Fibroblast of villous mesenchyme (primary cell): ENCODE measurements at regions not wholly inside any gene's neighbourhood (a gene's known extent, or its start where the extent isn't known, plus 50 kb on each side); places are given as distances from the start of the nearest gene placed in this dataset.
A peak's percentile ranks its signal among the peaks of the same experiment; 100 is the strongest.
"Not testable (repeated sequence)": the region's sequence is repeated elsewhere in the genome, so short reads cannot be mapped to it uniquely, and the experiment has no call there.

Experiments used
- DNase-seq: peaks from one replicate; pipeline ENCODE4 v3.0.0-alpha.2; 2010; ENCODE audit warnings: low read depth
- H3K4me3 ChIP-seq: 2 replicates; pipeline ENCODE4 v1.5.1; 2011; ENCODE audit warnings: low read depth, mild to moderate bottlenecking, low read length
- TF ChIP-seq, protein P1 (sequence below): IDR thresholded peaks from 2 replicates; pipeline ENCODE4 v1.5.1; 2012; ENCODE audit warnings: low read depth, mild to moderate bottlenecking, low read length; ENCODE audit not compliant: insufficient read depth

GRCh38 chr12:78562368-78563205 is 302.0 kb upstream of the SYT1 start:
- DNase-seq: peak; percentile 21
- TF ChIP-seq, protein P1, sequence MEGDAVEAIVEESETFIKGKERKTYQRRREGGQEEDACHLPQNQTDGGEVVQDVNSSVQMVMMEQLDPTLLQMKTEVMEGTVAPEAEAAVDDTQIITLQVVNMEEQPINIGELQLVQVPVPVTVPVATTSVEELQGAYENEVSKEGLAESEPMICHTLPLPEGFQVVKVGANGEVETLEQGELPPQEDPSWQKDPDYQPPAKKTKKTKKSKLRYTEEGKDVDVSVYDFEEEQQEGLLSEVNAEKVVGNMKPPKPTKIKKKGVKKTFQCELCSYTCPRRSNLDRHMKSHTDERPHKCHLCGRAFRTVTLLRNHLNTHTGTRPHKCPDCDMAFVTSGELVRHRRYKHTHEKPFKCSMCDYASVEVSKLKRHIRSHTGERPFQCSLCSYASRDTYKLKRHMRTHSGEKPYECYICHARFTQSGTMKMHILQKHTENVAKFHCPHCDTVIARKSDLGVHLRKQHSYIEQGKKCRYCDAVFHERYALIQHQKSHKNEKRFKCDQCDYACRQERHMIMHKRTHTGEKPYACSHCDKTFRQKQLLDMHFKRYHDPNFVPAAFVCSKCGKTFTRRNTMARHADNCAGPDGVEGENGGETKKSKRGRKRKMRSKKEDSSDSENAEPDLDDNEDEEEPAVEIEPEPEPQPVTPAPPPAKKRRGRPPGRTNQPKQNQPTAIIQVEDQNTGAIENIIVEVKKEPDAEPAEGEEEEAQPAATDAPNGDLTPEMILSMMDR: peak; percentile 36

GRCh38 chr12:78563826-78564225 is 300.7 kb upstream of the SYT1 start:
- no peak for DNase-seq
- H3K4me3 ChIP-seq: no peak overlapping the region
- TF ChIP-seq, protein P1: no peak

More at GRCh38 chr12:78562368-78563205, 302.0 kb upstream of the SYT1 start:
- H3K4me3 ChIP-seq: no peak overlapping the region

- DNase-seq: no peak
- TF ChIP-seq, protein P1: no peak
- H3K4me3 ChIP-seq: no peak overlapping the region
These were observed 298.1 kb upstream of the SYT1 start for GRCh38 chr12:78566456-78566855.

GRCh38 chr12:78568321-78569020 is 296.1 kb upstream of the SYT1 start:
- no peak overlapping the region for H3K4me3 ChIP-seq
- peak; percentile 21 for DNase-seq
- TF ChIP-seq, protein P1: no peak

DNA sequence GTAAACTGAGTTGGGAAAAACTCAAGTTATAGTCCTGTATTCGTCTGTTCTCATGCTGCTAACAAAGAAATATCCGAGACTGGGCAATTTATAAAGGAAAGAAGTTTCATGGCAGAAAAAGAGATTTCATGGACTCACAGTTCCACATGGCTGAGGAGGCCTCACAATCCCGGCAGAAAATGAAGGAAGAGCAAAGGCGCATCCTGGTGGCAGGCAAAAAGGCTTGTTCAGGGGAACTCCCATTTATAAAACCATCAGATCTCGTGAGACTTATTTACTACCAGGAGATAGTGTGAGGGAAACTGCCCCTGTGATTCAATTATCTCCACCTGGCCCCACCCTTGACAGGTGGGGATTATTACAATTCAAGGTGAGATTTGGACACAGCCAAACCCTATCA is 292.6 kb upstream of the SYT1 start:
- H3K4me3 ChIP-seq: no peak overlapping the region
- DNase-seq: no peak
- TF ChIP-seq, protein P1: no peak

DNA sequence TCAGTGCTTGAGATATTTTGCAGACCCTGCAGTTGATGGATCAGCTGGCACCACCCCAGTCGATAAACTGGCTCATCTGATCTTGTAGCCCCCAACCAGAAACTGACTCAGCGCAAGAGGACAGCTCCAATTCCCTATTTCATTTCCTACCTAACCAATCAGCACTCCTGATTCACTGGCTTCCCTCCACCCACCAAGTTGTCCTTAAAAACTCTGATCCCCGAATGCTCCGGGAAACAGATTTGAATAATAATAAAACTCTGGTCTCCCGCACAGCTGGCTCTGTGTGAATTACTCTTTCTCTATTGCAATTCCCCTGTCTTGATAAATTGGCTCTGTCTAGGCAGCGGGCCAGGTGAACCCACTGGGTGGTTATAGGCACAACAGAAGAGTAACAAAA is 289.4 kb upstream of the SYT1 start:
- not testable (repeated sequence) for H3K4me3 ChIP-seq, DNase-seq

DNA sequence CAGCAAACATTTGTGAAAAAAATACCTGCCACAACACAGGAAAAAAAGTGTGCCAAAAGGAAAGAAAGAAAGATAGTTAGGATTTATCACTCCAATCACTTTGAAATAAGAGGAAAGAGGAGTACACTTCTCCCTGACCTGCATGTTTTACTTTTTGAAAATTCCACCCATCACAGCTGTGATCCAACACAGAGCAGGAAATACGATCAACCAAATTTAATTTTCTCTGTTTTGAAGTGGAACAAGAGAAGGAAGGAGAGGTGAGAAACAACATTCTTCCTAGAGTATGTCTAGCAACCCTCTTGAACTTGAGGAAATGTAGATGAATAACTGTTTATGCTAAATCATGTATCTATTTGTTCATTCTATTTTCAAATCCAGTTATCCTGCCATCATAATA is 284.7 kb upstream of the SYT1 start:
- H3K4me3 ChIP-seq: no peak overlapping the region
- TF ChIP-seq, protein P1: no peak
- DNase-seq: no peak
